HG02840 (cell line): ENCODE measurements at regions not wholly inside any gene's neighbourhood (a gene's known extent, or its start where the extent isn't known, plus 50 kb on each side); places are given as distances from the start of the nearest gene placed in this dataset.

Source experiments
- ATAC-seq: cut with Tn5 transposase; IDR thresholded peaks from one replicate; pipeline ENCODE4 v1.9.1; 2021; ENCODE audit warnings: mild to moderate bottlenecking, moderate library complexity, moderate number of reproducible peaks; ENCODE audit not compliant: unreplicated experiment, low FRiP score

DNA sequence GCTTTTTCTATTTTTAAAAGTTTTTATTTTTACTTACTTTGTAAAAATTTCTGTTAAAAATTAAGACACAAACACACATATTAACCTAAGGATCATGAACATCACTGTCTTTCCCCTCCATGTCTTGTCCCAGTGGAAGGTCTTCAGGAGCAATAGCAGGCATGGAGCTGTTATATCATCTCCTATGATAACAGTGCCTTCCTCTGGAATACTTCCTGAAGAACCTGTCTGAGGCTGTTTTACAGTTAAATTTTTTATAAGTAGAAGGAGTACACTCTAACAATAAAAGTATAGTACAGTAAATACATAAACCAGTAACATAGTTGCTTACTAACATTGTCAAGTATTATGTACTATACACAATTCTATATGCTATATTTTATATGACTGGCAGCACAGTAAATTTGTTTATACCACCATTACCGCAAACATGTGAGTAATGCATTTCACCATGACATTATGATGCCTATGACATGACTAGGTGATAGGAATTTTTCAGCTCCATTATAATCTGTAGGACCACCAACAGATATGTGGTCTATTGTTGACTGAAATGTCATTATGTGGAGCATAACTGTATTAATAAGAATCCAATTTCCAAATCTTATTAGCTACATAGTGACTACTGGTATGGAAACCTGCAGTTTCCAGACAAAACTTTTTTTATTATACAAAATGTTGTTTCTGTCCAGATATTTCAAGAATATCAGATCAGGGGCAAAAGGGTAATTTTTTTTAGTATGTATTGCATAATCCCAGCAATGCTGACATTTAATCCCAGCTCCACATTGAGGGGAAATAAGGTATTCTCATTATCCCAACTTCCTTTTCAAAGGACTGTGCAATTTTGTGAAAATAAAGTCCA is 337.2 kb upstream of the SLC39A10 start:
- no peak for ATAC-seq

DNA sequence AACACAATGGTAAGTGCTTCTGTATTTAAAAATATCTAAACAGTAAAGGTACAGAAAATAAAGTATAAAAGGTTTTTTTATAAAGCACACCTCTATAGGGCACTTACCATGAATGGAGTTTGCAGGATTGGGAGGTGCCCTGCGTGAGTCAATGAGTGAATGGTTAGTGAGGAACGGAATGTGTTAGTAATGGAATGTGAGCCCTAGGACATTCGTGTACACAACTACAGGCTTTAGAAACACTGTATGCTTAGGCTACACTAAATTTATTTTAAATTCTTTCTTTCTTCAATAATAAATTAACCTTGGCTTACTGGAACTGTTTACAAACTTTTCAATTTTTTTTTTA is 337.9 kb upstream of the SLC39A10 start:
- no peak for ATAC-seq

DNA sequence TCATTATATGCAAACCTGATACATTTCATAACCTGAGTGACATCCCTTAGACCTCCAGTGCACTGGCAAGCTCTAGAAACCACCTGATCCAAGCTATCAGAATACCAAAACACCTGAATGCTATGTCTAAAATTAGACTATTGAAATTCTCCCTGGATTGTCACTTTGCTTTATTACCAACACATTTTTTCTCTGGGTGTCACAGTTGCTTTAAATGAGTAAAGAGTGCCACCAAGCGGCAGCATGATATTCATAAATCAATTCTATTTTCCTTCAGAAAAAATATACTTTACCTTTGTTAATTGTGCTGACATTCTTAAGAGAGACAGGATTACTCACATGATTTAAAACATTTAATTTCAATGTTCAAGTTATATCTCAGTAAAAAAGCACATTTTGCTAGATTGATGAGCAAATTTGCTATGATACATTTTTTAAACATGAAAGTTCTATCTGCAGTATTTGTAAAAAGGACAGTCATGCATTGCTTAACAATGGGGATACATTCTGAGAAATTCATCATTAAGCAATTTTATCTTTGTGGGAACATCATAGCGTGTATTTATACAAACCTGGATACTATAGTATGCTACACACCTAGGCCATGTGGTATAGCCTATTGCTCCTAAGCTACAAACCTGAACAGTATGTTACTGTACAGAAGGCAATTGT is 338.4 kb upstream of the SLC39A10 start:
- no peak for ATAC-seq

- ATAC-seq: no peak
These were observed 339.5 kb upstream of the SLC39A10 start for GRCh38 chr2:195317550-195317949.

GRCh38 chr2:195316486-195316885 is 340.5 kb upstream of the SLC39A10 start:
- no peak for ATAC-seq

DNA sequence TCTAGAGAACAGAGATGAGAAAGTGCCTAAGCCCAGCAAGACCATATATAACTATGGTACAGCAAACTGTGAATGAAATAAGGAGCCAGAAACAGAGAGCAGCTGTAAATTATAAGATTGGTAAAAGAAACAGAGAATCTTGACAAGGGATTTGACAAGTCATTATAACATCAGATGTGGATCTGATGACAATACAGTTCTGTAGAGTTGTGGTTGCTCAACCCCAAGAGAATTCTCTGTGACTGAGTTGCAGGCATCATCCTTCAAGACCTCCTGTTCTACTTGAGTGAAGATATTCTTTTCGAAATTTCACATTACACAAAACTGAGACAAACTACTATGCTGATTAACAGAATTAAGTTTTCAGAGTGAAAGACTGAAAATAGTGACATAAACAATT is 343.1 kb upstream of the SLC39A10 start:
- no peak for ATAC-seq

GRCh38 chr2:195312662-195313061 is 344.4 kb upstream of the SLC39A10 start:
- no peak for ATAC-seq

DNA sequence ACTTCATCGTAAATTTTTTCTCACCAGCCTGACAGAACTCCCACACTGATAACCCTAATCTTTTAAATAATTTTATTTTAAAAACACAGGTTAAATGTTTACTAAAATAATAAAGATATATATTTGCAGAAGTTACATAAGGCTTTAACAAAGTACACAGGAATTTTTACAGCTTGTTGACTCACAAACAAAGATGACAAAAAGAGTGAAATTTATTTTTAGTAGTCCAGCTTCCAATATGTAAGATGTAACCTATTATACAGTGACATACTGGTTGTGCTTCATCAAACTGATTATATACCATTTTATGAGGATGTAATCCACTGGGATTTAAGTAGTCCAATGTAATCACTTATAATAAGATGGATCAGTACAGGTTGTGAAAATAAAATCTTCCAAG is 348.9 kb upstream of the SLC39A10 start:
- no peak for ATAC-seq

- no peak for ATAC-seq
These were observed 349.3 kb upstream of the SLC39A10 start for GRCh38 chr2:195307751-195308150.

- no peak for ATAC-seq
These were observed 352.7 kb upstream of the SLC39A10 start for GRCh38 chr2:195304310-195304709.

GRCh38 chr2:195300631-195301030 is 356.4 kb upstream of the SLC39A10 start:
- no peak for ATAC-seq

GRCh38 chr2:195299600-195299999 is 357.4 kb upstream of the SLC39A10 start:
- ATAC-seq: no peak

DNA sequence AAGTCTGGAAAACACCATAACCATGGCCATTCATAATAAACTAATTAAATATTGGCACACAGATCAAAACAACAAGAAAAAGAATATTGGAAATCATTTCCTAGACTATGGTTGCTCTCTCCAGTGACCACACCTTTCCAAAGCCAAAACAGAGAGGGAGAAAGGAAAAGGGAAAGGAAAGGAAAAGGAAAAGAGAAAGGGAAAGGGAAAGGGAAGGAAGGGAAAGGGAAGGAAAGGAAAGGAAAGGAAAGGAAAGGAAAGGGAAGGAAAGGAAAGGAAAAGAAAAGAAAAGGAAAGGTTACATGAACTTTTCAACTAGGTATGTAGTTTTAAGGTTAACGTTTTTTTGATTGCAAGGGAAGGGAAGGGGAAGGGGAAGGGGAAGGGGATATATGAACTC is 360.5 kb upstream of the SLC39A10 start:
- no peak for ATAC-seq

GRCh38 chr2:195289081-195289480 is 367.9 kb upstream of the SLC39A10 start:
- no peak for ATAC-seq

DNA sequence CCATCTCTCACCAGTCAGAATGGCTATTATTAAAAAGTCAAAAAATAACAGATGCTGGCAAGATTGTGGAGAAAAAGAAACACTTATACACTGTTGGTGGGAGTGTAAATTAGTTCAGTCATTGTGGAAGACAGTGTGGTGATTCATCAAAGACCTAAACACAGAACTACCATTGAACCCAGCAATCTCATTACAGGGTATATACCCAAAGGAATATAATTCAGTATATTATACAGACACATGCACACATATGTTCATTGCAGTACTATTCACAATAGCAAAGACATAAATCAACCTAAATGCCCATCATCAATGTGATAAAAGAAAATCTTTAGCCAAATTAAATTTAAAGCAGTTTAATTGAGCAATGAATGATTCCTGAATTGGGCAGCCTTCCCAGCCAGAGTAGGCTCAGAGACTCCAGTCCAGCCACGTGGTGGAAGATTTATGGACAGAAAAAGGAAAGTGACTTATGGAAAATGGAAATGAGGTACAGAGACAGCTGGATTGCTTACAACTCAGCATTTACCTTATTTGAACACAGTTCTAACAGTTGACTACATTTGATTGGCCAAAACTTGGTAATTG is 377.1 kb upstream of the SLC39A10 start:
- ATAC-seq: no peak

DNA sequence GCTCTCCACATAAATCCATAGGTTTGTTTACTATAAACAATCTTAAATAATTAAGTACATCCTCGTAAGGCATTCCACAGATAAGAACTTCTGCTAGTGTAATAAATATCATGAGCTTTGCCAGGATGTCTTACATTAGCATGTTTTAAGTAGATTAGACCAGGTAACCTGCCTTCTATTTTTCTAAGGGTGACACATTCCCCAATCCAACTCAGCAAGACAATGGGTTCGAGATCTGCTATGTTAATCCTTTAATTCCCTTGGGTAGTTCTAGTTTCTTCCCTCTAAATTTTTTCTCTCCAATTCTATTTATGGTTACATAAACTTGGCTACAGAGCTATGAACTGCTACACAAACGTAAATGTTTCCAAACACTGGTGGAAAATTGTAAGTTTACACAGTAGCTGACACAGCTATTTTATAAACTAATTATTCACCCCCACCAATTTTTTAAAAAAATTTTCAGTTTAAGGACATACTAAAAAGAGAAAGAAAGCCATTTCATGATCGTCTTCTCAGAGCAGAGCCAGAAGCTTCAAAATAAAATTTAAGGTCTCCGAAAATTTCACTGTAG is 386.5 kb upstream of the SLC39A10 start:
- ATAC-seq: no peak

DNA sequence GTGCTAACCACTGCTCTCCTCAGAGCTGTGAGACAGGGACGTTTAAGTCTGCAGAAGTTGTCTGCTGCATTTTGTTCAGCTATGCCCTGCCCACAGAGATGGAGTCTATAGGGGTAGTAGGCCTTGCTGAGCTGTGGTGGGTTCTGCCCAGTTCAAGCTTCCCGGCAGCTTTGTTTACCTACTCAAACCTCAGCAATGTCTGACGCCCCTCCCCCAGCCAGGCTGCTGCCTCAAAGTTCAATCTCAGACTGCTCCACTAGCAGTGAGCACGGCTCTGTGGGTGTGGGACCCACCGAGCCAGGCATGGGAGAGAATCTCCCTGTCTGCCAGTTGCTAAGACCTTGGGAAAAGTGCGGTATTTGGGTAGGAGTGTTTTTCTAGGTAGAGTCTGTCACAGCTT is 387.8 kb upstream of the SLC39A10 start:
- ATAC-seq: no peak

DNA sequence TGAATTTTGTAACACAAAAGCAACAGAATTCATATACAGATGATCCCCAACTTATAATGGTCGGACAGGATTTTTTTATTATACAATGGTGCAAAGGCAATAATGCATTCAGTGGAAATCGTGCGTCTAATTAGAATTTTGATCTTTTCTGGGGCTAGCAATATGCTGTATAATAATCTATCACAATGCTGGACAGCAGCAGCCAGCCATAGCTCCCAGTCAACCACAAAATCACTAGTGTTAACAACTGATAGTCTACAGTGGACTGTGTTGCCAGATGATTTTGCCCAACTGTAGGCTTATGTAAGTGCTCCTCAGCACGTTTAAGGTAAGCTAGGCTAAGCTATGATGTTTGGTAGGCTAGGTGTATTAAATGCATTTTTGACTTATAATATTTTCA is 399.0 kb upstream of the SLC39A10 start:
- no peak for ATAC-seq

GRCh38 chr2:195252018-195252417 is 405.0 kb upstream of the SLC39A10 start:
- no peak for ATAC-seq

- no peak for ATAC-seq
These were observed 405.8 kb upstream of the SLC39A10 start for GRCh38 chr2:195251214-195251613.

- ATAC-seq: no peak
These were observed 418.2 kb upstream of the SLC39A10 start for GRCh38 chr2:195238826-195239225.
